Thyroid gland (tissue), 4 donors: ENCODE measurements at regions not wholly inside any gene's neighbourhood (a gene's known extent, or its start where the extent isn't known, plus 50 kb on each side); places are given as distances from the start of the nearest gene placed in this dataset.

Experiments
- CTCF ChIP-seq, 6 experiments: fragments of 200-600 bp in 3 of 6; fragments of 450-650 bp in 3 of 6; sonication (generic) in 3 of 6; IDR thresholded peaks; one replicate each; pipeline ENCODE4 v1.5.1; 2016 to 2019; ENCODE audit warnings: antibody characterized with exemption in 6 of 6, mild to moderate bottlenecking in 2 of 6, inconsistent platforms in 1 of 6, moderate library complexity in 1 of 6
- POLR2A ChIP-seq, 2 donors: fragments of 450-650 bp; IDR thresholded peaks; one replicate each; pipeline ENCODE4 v1.6.1; 2017; ENCODE audit warnings: antibody characterized with exemption in 2 of 2, mild to moderate bottlenecking in 2 of 2, moderate library complexity in 1 of 2

GRCh38 chr19:5230730-5231555, 109.7 kb downstream of the PTPRS start:
- TF ChIP-seq CTCF (IDR thresholded peaks at IDR 0.05), result no peak
- TF ChIP-seq POLR2A (IDR thresholded peaks at IDR 0.05), result no peak
